ENCODE measurements at regions not wholly inside any gene's neighbourhood (a gene's known extent, or its start where the extent isn't known, plus 50 kb on each side); places are given as distances from the start of the nearest gene placed in this dataset.

- TF ChIP-seq EZH2phosphoT487 (IDR thresholded peaks at IDR 0.05; ENCODE audit: insufficient read depth, low read depth) = no peak
- TF ChIP-seq EZH2 (IDR thresholded peaks at IDR 0.05; ENCODE audit: insufficient read depth, poor library complexity, severe bottlenecking) = no peak
Observed at GRCh38 chr13:26155568-26155967, 66.5 kb downstream of the RNF6 start.

Data from GM23248 (cell line).